HEK293 (cell line): ENCODE measurements at regions not wholly inside any gene's neighbourhood (a gene's known extent, or its start where the extent isn't known, plus 50 kb on each side); places are given as distances from the start of the nearest gene placed in this dataset.

Source experiments
- CTCF ChIA-PET: fragments of 350-600 bp; formaldehyde crosslinking; extraction: SDS; loops from one replicate; lab custom pipeline; 2021; ENCODE audit warnings: antibody characterized with exemption; lab: Yijun Ruan, JAX
- POLR2A ChIA-PET: fragments of 300-600 bp; formaldehyde crosslinking; extraction: SDS; loops from one replicate; lab custom pipeline; 2020; ENCODE audit warnings: antibody characterized with exemption, inconsistent platforms; lab: Yijun Ruan, JAX
- H3K27ac ChIP-seq: fragments of 200-500 bp; sonication (Bioruptor generic); 2 replicates; pipeline ENCODE4 v1.5.1; 2014; ENCODE audit warnings: low read depth, low read length, control low read depth, inconsistent platforms; ENCODE audit errors: extremely low read depth
- H3K36me3 ChIP-seq, 2 experiments: fragments of 200-500 bp in 1 of 2; sonication (Bioruptor generic) in 1 of 2; 1 replicate in 1 of 2; 2 replicates in 1 of 2; pipeline ENCODE4 v1.5.1; 2014 to 2017; ENCODE audit warnings: inconsistent platforms in 2 of 2, low read length in 2 of 2; ENCODE audit not compliant: control insufficient read depth in 2 of 2, insufficient read depth in 1 of 2
- H3K4me1 ChIP-seq: fragments of 200-500 bp; sonication (Bioruptor generic); 2 replicates; pipeline ENCODE4 v1.5.1; 2014; ENCODE audit warnings: mild to moderate bottlenecking, low read length, inconsistent platforms; ENCODE audit not compliant: control insufficient read depth, insufficient read depth
- H3K4me3 ChIP-seq: 2 replicates; pipeline ENCODE4 v1.5.1; 2011; ENCODE audit warnings: low read depth, mild to moderate bottlenecking, control low read depth, low read length, moderate library complexity
- H3K9me3 ChIP-seq: fragments of 200-500 bp; sonication (Bioruptor generic); 2 replicates; pipeline ENCODE4 v1.5.1; 2014; ENCODE audit warnings: low read depth, low read length, inconsistent platforms; ENCODE audit not compliant: control insufficient read depth, insufficient read depth
- BCL6B ChIP-seq: fragments of 450-650 bp; formaldehyde crosslinking; IDR thresholded peaks from 2 replicates; pipeline ENCODE4 v1.5.1; 2017; ENCODE audit warnings: missing biosample characterization, missing genetic modification characterization
- CTCF ChIP-seq: fragments of 450-650 bp; formaldehyde crosslinking; IDR thresholded peaks from 2 replicates; pipeline ENCODE4 v1.5.1; 2016; ENCODE audit warnings: missing biosample characterization, missing genetic modification characterization
- INSM2 ChIP-seq: fragments of 450-650 bp; formaldehyde crosslinking; IDR thresholded peaks from 2 replicates; pipeline ENCODE4 v1.5.1; 2016; ENCODE audit warnings: missing biosample characterization, missing genetic modification characterization
- SCRT1 ChIP-seq: fragments of 450-650 bp; formaldehyde crosslinking; IDR thresholded peaks from 2 replicates; pipeline ENCODE4 v1.5.1; 2016; ENCODE audit warnings: missing biosample characterization, missing genetic modification characterization, borderline replicate concordance
- ZBTB1 ChIP-seq: fragments of 450-650 bp; formaldehyde crosslinking; IDR thresholded peaks from 2 replicates; pipeline ENCODE4 v1.5.1; 2016; ENCODE audit warnings: missing biosample characterization, missing genetic modification characterization
- ZBTB26 ChIP-seq: fragments of 450-650 bp; formaldehyde crosslinking; optimal IDR thresholded peaks from 2 replicates; pipeline ENCODE3; 2016; ENCODE audit warnings: missing biosample characterization, mild to moderate bottlenecking, missing genetic modification characterization
- ZEB2 ChIP-seq: fragments of 450-650 bp; formaldehyde crosslinking; IDR thresholded peaks from 2 replicates; pipeline ENCODE4 v1.5.1; 2016; ENCODE audit warnings: missing biosample characterization, missing genetic modification characterization
- ZNF157 ChIP-seq: fragments of 450-650 bp; formaldehyde crosslinking; IDR thresholded peaks from 2 replicates; pipeline ENCODE4 v1.5.1; 2016; ENCODE audit warnings: missing biosample characterization, missing genetic modification characterization
- ZNF184 ChIP-seq: fragments of 450-650 bp; IDR thresholded peaks from 2 replicates; pipeline ENCODE4 v1.5.1; 2018; ENCODE audit warnings: missing biosample characterization, mild to moderate bottlenecking, missing genetic modification characterization
- ZNF239 ChIP-seq: fragments of 450-650 bp; formaldehyde crosslinking; IDR thresholded peaks from 2 replicates; pipeline ENCODE4 v1.5.1; 2016; ENCODE audit warnings: missing biosample characterization, missing genetic modification characterization
- ZNF274 ChIP-seq, 2 experiments: fragments of 200-500 bp in 1 of 2; fragments of 450-650 bp in 1 of 2; sonication (Bioruptor generic) in 1 of 2; formaldehyde crosslinking in 1 of 2; IDR thresholded peaks; 2 replicates each; pipeline versions ENCODE4 v1.5.1 to v1.6.1; 2014 to 2016; ENCODE audit warnings: borderline replicate concordance in 1 of 2, inconsistent platforms in 1 of 2, low read length in 1 of 2, missing biosample characterization in 1 of 2, missing genetic modification characterization in 1 of 2
- ZNF350 ChIP-seq: fragments of 450-650 bp; formaldehyde crosslinking; IDR thresholded peaks from 2 replicates; pipeline ENCODE4 v1.5.0; 2017; ENCODE audit warnings: missing biosample characterization, mild to moderate bottlenecking, missing genetic modification characterization
- ZNF398 ChIP-seq: fragments of 450-650 bp; formaldehyde crosslinking; IDR thresholded peaks from 2 replicates; pipeline ENCODE4 v1.5.1; 2017; ENCODE audit warnings: missing biosample characterization, missing genetic modification characterization
- ZNF555 ChIP-seq: fragments of 450-650 bp; formaldehyde crosslinking; conservative IDR thresholded peaks from 2 replicates; pipeline ENCODE4 v1.5.1; 2017; ENCODE audit warnings: missing biosample characterization, mild to moderate bottlenecking, missing genetic modification characterization, inconsistent platforms
- ZNF560 ChIP-seq: fragments of 450-650 bp; formaldehyde crosslinking; IDR thresholded peaks from 2 replicates; pipeline ENCODE4 v1.5.1; 2017; ENCODE audit warnings: missing biosample characterization, missing genetic modification characterization, borderline replicate concordance
- ZNF610 ChIP-seq: fragments of 450-650 bp; formaldehyde crosslinking; IDR thresholded peaks from 2 replicates; pipeline ENCODE4 v1.5.1; 2016; ENCODE audit warnings: missing biosample characterization, missing genetic modification characterization, borderline replicate concordance
- ZNF639 ChIP-seq: fragments of 450-650 bp; formaldehyde crosslinking; IDR thresholded peaks from 2 replicates; pipeline ENCODE4 v1.5.1; 2016; ENCODE audit warnings: missing biosample characterization, missing genetic modification characterization
- ZNF677 ChIP-seq: fragments of 450-650 bp; IDR thresholded peaks from 2 replicates; pipeline ENCODE4 v1.5.0; 2018; ENCODE audit warnings: missing biosample characterization, mild to moderate bottlenecking, missing genetic modification characterization, moderate library complexity

GRCh38 chr1:81470275-81470674, 330.5 kb upstream of the ADGRL2 start:
- Histone ChIP-seq H3K4me1 (no peaks in the 10 kb centered on the region), H3K4me3 (no peak overlapping the region), H3K27ac (no peak overlapping the region), H3K9me3 (no peaks in the 10 kb centered on the region), H3K36me3 (no peaks in the 10 kb centered on the region)
- CTCF ChIA-PET, result interaction anchor here (1.5 kb wide), 1 partner anchor 56 kb away, joined by 3 read pairs; no protein-coding TSS in a partner anchor
- TF ChIP-seq ZNF677 (tag by site-specific recombination) (no peak), ZNF560 (tag by site-specific recombination) (no peak), CTCF (tag by site-specific recombination) (no peak), ZNF157 (tag by site-specific recombination) (no peak), BCL6B (tag by site-specific recombination) (no peak), ZNF398 (tag by site-specific recombination) (no peak), SCRT1 (tag by site-specific recombination) (no peak), ZNF639 (tag by site-specific recombination) (no peak), ZEB2 (no peak), ZNF610 (tag by site-specific recombination) (no peak), ZBTB1 (tag by site-specific recombination) (no peak), ZBTB26 (tag by site-specific recombination) (no peak), ZNF350 (tag by site-specific recombination) (no peak), ZNF555 (tag by site-specific recombination) (no peak), ZNF274 (IDR thresholded peaks at IDR 0.05; ENCODE audit: low read length) (no peak), ZNF274 (tag by site-specific recombination; IDR thresholded peaks at IDR 0.05; ENCODE audit: borderline replicate concordance) (no peak), ZNF184 (tag by site-specific recombination) (no peak), ZNF239 (no peak), INSM2 (tag by site-specific recombination) (no peak)
- POLR2A ChIA-PET, result no interaction called here
